SW 1271 (cell line): ENCODE measurements at regions not wholly inside any gene's neighbourhood (a gene's known extent, or its start where the extent isn't known, plus 50 kb on each side); places are given as distances from the start of the nearest gene placed in this dataset.

Experiments
- DNase-seq, 2 experiments: peaks; one replicate each; lab custom pipeline; 2025; lab: John Stamatoyannopoulos, UW

- DNase-seq: no peak
Measured at GRCh38 chr2:192278701-192279100, 84.0 kb upstream of the TMEFF2 start.

- no peak for DNase-seq
Measured at GRCh38 chr2:192277494-192278109, 82.9 kb upstream of the TMEFF2 start.

GRCh38 chr2:192275632-192276031, 80.9 kb upstream of the TMEFF2 start:
- DNase-seq: no peak

GRCh38 chr2:192267484-192267883, 72.8 kb upstream of the TMEFF2 start:
- peak; percentile 19 to 67 for DNase-seq

- no peak for DNase-seq
Measured at GRCh38 chr2:192265751-192266150, 71.0 kb upstream of the TMEFF2 start.

GRCh38 chr2:192254444-192254843, 59.7 kb upstream of the TMEFF2 start:
- DNase-seq: no peak

GRCh38 chr2:192253692-192254091, 59.0 kb upstream of the TMEFF2 start:
- DNase-seq: no peak

- no peak for DNase-seq
Measured at GRCh38 chr2:192250961-192251360, 56.2 kb upstream of the TMEFF2 start.

GRCh38 chr2:192247456-192247855, 52.7 kb upstream of the TMEFF2 start:
- DNase-seq: no peak

- DNase-seq: no peak
Measured at GRCh38 chr2:192246297-192246696, 51.6 kb upstream of the TMEFF2 start.

- DNase-seq: no peak
Measured at GRCh38 chr2:192245329-192245728, 50.6 kb upstream of the TMEFF2 start.
